PC-3 (cell line): ENCODE measurements at regions not wholly inside any gene's neighbourhood (a gene's known extent, or its start where the extent isn't known, plus 50 kb on each side); places are given as distances from the start of the nearest gene placed in this dataset.
"Not testable (repeated sequence)": the region's sequence is repeated elsewhere in the genome, so short reads cannot be mapped to it uniquely, and the experiment has no call there.

ENCODE experiments used
- CTCF ChIP-seq: fragments of 300-600 bp; sonication (generic); conservative IDR thresholded peaks from 2 replicates; pipeline ENCODE4 v1.5.1; 2017; ENCODE audit warnings: antibody characterized with exemption, low read depth, mild to moderate bottlenecking, low read length
- EZH2 ChIP-seq: fragments of 300-600 bp; sonication (generic); IDR thresholded peaks from one replicate; pipeline ENCODE4 v1.6.1; 2017; ENCODE audit warnings: antibody characterized with exemption, mild to moderate bottlenecking, low read length; ENCODE audit not compliant: unreplicated experiment

GRCh38 chr5:34467984-34468383 lies 188.1 kb upstream of the RAI14 start:
- not testable (repeated sequence) for TF ChIP-seq CTCF, EZH2
